T-helper 1 cell treated with Interleukin-12 subunit alpha and Interleukin-12 subunit beta and Interleukin-4 antibody, amounts not matched to agents 30 ng/mL and 1 ng/mL, for 36 hours (primary cell): ENCODE measurements at regions not wholly inside any gene's neighbourhood (a gene's known extent, or its start where the extent isn't known, plus 50 kb on each side); places are given as distances from the start of the nearest gene placed in this dataset.

ENCODE experiments used
- intact Hi-C: fragments of 100-400 bp; cut with micrococcal nuclease; formaldehyde crosslinking; loops from one replicate; pipeline ENCODE4 v1.15.1; 2024

DNA sequence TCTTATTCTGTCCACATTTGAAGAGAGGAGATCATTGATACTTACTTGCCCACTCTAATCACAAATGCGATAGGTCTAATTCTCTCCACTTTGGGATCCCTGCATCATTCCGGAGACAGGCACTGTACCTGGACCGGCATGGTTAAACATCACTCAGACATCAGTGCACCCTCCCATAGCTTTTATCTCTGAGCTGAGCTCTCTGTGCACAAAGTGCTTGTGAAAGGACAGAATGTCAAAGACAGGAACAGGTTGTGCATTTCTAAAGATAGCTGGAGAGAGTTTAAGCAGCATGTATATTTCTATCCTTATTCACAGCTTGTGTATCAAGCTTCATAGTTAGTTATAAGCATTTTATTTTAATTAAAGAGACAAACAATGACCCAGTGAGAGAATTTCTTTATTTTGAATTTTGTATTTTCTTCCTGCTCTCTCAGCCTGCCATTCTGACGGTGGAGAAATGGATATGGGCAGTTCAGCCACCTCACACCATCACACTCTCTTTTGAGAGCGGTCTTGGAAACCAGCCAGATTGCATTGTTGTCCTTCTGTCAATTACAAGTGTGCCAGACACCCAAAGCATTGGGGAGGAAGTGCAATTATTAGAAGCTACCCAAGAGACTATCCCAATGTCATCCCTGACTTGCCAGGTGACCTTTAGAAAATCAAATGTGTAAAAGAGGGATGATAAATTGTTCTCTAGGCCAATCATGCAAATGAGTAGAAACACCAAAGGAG lies 65.2 kb upstream of the CHL1 start:
- intact Hi-C loops: no loop called here

DNA sequence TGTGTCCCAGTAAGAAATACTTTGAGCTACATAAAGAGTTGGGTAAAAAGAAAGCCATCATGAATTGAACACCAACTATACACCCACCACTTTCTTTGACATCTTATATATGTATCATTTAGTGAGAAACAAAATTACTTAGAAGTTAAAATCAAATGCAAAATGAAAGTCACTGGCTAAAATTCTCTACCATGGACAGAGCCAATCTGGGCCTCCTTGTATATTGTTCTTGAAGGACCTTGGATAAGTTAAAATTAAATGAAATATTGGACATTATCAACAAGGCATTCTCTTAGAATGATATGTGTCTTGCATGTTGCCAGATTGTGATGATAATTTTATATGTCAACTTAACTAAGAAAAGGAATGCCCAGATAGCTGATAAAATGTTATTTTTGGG lies 64.2 kb upstream of the CHL1 start:
- intact Hi-C loops: no loop called here

DNA sequence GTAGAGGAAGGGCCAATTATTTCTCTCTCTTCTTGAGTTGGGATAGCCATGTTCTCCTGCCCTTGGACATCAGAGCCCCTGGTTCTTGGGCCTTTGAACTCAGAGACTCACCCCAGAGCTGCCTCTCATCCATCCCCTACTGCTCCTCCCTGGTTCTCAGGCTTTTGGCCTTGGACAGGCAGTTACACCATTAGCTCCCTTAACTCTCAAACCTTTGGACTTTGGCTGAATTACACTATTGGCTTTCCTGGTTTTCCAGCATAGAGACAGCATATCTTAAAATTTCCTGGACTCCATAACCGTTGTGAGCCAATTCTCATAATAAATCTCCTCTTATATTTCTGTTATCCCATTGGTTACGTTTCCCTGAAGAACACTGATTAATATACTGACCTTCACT lies 63.7 kb upstream of the CHL1 start:
- intact Hi-C loops: no loop called here

DNA sequence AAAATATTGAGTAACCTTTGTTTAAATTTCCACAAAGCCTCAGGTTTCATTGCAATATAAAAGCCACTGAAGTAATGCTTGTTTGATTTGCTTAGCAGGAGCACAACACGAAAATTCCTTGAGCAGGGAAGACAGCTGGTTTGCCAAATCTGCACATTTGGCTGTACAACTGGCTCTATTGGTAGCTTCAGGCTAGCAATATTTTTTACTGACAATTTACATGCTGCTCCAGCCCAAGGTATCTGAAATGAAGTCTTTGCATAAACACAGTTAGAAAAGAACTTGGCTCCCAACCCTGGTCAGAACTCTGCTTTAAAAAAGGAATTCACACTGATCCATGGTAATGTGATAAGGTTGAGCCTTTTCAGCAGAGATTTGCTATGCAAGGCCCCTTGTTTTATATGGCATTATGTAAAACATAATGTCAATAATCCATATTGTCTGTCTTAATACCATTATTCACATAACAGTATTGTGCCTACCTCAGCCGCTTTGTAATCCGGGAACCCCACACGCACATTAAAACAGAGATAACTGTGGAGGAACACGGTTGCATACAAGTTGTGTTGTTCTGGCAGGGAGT lies 55.7 kb upstream of the CHL1 start:
- intact Hi-C loops: no loop called here
